GM12875 (cell line): ENCODE measurements at regions not wholly inside any gene's neighbourhood (a gene's known extent, or its start where the extent isn't known, plus 50 kb on each side); places are given as distances from the start of the nearest gene placed in this dataset.

Source experiments
- H3K4me3 ChIP-seq: one replicate; pipeline ENCODE4 v1.5.1; 2011; ENCODE audit warnings: low read depth, low read length, control low read depth
- CTCF ChIP-seq: IDR thresholded peaks from 2 replicates; pipeline ENCODE4 v1.5.1; 2011; ENCODE audit warnings: low read depth, mild to moderate bottlenecking, control low read depth, inconsistent platforms, low read length, moderate library complexity, borderline replicate concordance; ENCODE audit not compliant: insufficient read depth

- H3K4me3 ChIP-seq, result no peak overlapping the region
- no peak for TF ChIP-seq CTCF
Measured at GRCh38 chr17:70774339-70775117, 605.2 kb downstream of the KCNJ2 start.

- TF ChIP-seq CTCF, result no peak
- no peak overlapping the region for H3K4me3 ChIP-seq
Measured at GRCh38 chr17:70775679-70776078, 606.3 kb downstream of the KCNJ2 start.

GRCh38 chr17:70776441-70776840 lies 607.1 kb downstream of the KCNJ2 start:
- no peak for TF ChIP-seq CTCF
- no peak overlapping the region for H3K4me3 ChIP-seq

GRCh38 chr17:70780031-70780430 lies 610.7 kb downstream of the KCNJ2 start:
- H3K4me3 ChIP-seq, result no peak overlapping the region

GRCh38 chr17:70786081-70786480 lies 616.7 kb downstream of the KCNJ2 start:
- no peak for TF ChIP-seq CTCF
- H3K4me3 ChIP-seq, result no peak overlapping the region

More at GRCh38 chr17:70780031-70780430, 610.7 kb downstream of the KCNJ2 start:
- no peak for TF ChIP-seq CTCF

- no peak overlapping the region for H3K4me3 ChIP-seq
- no peak for TF ChIP-seq CTCF
Measured at GRCh38 chr17:70787721-70788300, 618.5 kb downstream of the KCNJ2 start.
